Smooth muscle cell (in vitro differentiated cells): ENCODE measurements at regions not wholly inside any gene's neighbourhood (a gene's known extent, or its start where the extent isn't known, plus 50 kb on each side); places are given as distances from the start of the nearest gene placed in this dataset.

Source experiments
- DNase-seq: peaks from one replicate; lab custom pipeline; 2025; ENCODE audit not compliant: unreplicated experiment; lab: John Stamatoyannopoulos, UW
- H2AFZ ChIP-seq: fragments of 200-600 bp; sonication (generic); 2 replicates; pipeline ENCODE4 v1.6.0; 2016; ENCODE audit warnings: antibody characterized with exemption, low read depth, mild to moderate bottlenecking
- H3F3A ChIP-seq: fragments of 200-600 bp; sonication (generic); 2 replicates; pipeline ENCODE4 v1.6.0; 2017; ENCODE audit warnings: antibody characterized with exemption, low read depth
- H3K27ac ChIP-seq: fragments of 200-600 bp; sonication (generic); 2 replicates; pipeline ENCODE4 v1.5.1; 2016; ENCODE audit warnings: low read depth, mild to moderate bottlenecking
- H3K27me3 ChIP-seq: fragments of 200-600 bp; sonication (generic); 2 replicates; pipeline ENCODE4 v1.6.1; 2016; ENCODE audit warnings: low read depth, mild to moderate bottlenecking
- H3K36me3 ChIP-seq: fragments of 200-600 bp; sonication (generic); 2 replicates; pipeline ENCODE4 v1.5.1; 2016; ENCODE audit warnings: low read depth
- H3K4me1 ChIP-seq: fragments of 200-600 bp; sonication (generic); 2 replicates; pipeline ENCODE4 v1.5.1; 2016; ENCODE audit warnings: low read depth
- H3K4me2 ChIP-seq: fragments of 200-600 bp; sonication (generic); 2 replicates; pipeline ENCODE4 v1.6.0; 2016; ENCODE audit warnings: mild to moderate bottlenecking
- H3K4me3 ChIP-seq: fragments of 200-600 bp; sonication (generic); 2 replicates; pipeline ENCODE4 v1.5.1; 2016; ENCODE audit warnings: mild to moderate bottlenecking
- H3K79me2 ChIP-seq: fragments of 200-600 bp; sonication (generic); 2 replicates; pipeline ENCODE4 v1.6.0; 2016; ENCODE audit warnings: low read depth, mild to moderate bottlenecking
- H3K9ac ChIP-seq: fragments of 200-600 bp; sonication (generic); 2 replicates; pipeline ENCODE4 v1.6.0; 2016; ENCODE audit warnings: low read depth
- H3K9me3 ChIP-seq: fragments of 200-600 bp; sonication (generic); replicated peaks from 2 replicates; pipeline ENCODE4 v1.5.1; 2016; ENCODE audit warnings: low read depth
- H4K20me1 ChIP-seq: fragments of 200-600 bp; sonication (generic); 2 replicates; pipeline ENCODE4 v1.6.0; 2016; ENCODE audit warnings: low read depth
- WGBS: methylation state at CpG from one replicate; pipeline ENCODE4 v1.1.7; 2016; ENCODE audit warnings: low lambda C conversion rate; 5-methylcytosine and 5-hydroxymethylcytosine counted together
- TF ChIP-seq, protein P1 (sequence below): fragments of 200-600 bp; sonication (generic); IDR thresholded peaks from 2 replicates; pipeline ENCODE4 v1.5.1; 2017; ENCODE audit warnings: borderline replicate concordance, mild to moderate bottlenecking, antibody characterized with exemption; ENCODE audit not compliant: insufficient read depth, poor library complexity, severe bottlenecking

- DNase-seq: no peak
- Histone ChIP-seq H2AFZ (no peak overlapping the region), H3K36me3 (no peaks in the 10 kb centered on the region), H4K20me1 (no peaks in the 10 kb centered on the region), H3K79me2 (no peaks in the 10 kb centered on the region), H3K27me3 (no peaks in the 10 kb centered on the region), H3K9me3 (no peaks in the 10 kb centered on the region), H3K4me3 (no peak overlapping the region), H3F3A (no peaks in the 10 kb centered on the region), H3K4me2 (no peak overlapping the region), H3K27ac (no peak overlapping the region), H3K4me1 (no peaks in the 10 kb centered on the region), H3K9ac (no peak overlapping the region)
- 74% methylated on average over 25 of the region's 25 CpGs for WGBS
- TF ChIP-seq, protein P1, sequence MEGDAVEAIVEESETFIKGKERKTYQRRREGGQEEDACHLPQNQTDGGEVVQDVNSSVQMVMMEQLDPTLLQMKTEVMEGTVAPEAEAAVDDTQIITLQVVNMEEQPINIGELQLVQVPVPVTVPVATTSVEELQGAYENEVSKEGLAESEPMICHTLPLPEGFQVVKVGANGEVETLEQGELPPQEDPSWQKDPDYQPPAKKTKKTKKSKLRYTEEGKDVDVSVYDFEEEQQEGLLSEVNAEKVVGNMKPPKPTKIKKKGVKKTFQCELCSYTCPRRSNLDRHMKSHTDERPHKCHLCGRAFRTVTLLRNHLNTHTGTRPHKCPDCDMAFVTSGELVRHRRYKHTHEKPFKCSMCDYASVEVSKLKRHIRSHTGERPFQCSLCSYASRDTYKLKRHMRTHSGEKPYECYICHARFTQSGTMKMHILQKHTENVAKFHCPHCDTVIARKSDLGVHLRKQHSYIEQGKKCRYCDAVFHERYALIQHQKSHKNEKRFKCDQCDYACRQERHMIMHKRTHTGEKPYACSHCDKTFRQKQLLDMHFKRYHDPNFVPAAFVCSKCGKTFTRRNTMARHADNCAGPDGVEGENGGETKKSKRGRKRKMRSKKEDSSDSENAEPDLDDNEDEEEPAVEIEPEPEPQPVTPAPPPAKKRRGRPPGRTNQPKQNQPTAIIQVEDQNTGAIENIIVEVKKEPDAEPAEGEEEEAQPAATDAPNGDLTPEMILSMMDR: no peak
These were observed 335.6 kb downstream of the EIPR1 start for GRCh38 chr2:3041841-3042600.

DNA sequence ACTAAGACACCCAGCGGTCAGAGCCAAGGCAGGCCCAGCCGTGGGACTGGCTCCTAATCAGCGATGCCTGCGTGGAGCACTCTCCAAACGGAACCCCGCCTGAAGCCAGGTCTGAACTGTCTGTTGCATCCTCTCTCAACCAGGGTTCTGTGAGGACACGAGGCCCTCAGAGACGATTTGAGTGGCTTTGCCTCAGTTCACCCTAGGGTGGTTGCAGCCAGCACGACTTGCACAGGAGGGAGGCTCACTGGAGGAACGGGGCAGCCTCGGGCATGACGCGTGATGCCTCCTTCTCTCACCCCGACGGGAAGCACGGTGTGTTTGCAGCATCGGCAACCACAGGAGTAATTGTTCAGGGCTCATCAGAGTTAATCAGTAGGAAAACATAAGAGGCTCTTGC, 336.4 kb downstream of the EIPR1 start:
- H3K36me3 ChIP-seq: no peaks in the 10 kb centered on the region
- no peak overlapping the region for H3K4me3 ChIP-seq
- DNase-seq: no peak
- no peaks in the 10 kb centered on the region for H3K79me2 ChIP-seq
- H3K9me3 ChIP-seq: no peaks in the 10 kb centered on the region
- no peaks in the 10 kb centered on the region for H3K27me3 ChIP-seq
- no peak overlapping the region for H3K4me2 ChIP-seq
- TF ChIP-seq, protein P1: no peak
- no peaks in the 10 kb centered on the region for H3K4me1 ChIP-seq
- WGBS: 93% methylated on average over 17 of the region's 17 CpGs
- no peak overlapping the region for H3K9ac ChIP-seq
- H2AFZ ChIP-seq: no peak overlapping the region
- H4K20me1 ChIP-seq: no peaks in the 10 kb centered on the region
- no peaks in the 10 kb centered on the region for H3F3A ChIP-seq
- no peak overlapping the region for H3K27ac ChIP-seq

DNA sequence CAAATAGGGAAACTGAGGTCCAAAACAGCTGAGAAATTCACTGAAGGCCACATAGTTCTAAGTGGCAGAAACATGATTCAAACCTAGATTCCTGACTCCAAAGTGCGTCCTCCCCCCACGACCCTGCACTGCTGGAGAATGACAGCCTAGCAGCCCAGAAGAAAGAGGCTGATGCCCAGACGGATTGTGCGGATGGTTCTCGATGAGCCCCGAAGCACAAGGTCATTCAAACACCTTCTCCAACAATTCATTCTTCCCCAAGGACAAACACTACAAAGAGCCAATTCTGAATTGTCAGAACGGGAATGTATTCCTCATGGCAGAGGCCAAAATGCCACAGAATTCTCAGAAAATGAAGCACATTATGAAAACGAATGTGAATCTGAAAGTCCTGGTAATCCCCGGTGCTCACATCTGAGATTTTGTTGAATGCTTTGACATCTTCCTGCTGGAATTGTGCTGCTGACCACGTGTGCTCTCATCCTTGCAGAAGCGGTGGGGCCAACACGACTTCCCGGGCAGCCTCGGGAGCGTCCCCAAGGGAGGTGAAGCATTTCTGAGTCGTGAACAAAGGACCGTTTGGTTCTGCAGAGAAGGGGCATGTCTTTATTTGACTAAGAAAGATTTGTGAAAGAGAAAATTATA, 337.0 kb downstream of the EIPR1 start:
- H3K9ac ChIP-seq: no peak overlapping the region

More for the DNA sequence above, 337.0 kb downstream of the EIPR1 start:
- no peaks in the 10 kb centered on the region for H3K4me1 ChIP-seq
- H3K79me2 ChIP-seq: no peaks in the 10 kb centered on the region
- no peaks in the 10 kb centered on the region for H3K9me3 ChIP-seq
- H3F3A ChIP-seq: no peaks in the 10 kb centered on the region
- no peak for DNase-seq
- no peaks in the 10 kb centered on the region for H3K36me3 ChIP-seq
- TF ChIP-seq, protein P1: no peak
- H4K20me1 ChIP-seq: no peaks in the 10 kb centered on the region
- H2AFZ ChIP-seq: no peak overlapping the region
- H3K4me2 ChIP-seq: no peak overlapping the region
- no peaks in the 10 kb centered on the region for H3K27me3 ChIP-seq
- no peak overlapping the region for H3K27ac ChIP-seq
- WGBS: 94% methylated on average over 17 of the region's 17 CpGs
- no peak overlapping the region for H3K4me3 ChIP-seq
